Suppressor macrophage (primary cell): ENCODE measurements at regions not wholly inside any gene's neighbourhood (a gene's known extent, or its start where the extent isn't known, plus 50 kb on each side); places are given as distances from the start of the nearest gene placed in this dataset.

ENCODE experiments used
- DNase-seq, 4 experiments: peaks; one replicate each; pipeline ENCODE4 v3.0.0-alpha.2; 2020 to 2022

DNA sequence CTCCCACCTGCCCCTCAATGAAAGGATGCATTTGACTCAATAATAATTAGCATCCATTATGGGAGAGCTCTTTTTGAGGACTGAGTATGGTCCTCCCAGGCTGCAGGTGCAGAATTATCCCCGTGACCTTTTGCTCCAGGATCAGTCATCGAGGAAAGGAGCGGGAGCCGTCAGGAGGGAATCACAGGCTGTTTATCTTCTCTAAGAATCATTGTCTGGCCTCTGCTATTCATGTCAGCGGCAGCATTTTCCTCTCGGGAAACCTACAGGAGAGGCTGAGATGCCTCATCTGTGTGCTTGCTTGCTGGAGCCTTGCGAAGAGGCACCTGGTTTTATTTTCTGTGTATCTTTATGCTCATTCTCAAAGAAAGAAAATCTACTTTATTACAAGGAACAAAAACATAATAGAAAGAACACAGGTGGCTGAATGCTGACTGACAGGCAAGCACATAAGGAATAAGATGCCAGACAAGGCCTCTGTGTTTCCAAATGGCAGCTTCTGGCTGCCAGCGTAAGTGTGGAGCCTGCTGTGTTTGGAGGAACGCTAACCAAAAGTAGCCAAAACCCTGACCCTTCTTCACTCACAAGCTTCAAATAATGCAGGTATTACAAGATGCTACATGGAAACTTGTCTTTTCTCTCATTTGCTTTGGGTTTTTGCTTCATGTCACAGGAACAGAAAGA, 539.1 kb upstream of the MARCKS start:
- no peak for DNase-seq

- no peak for DNase-seq
Measured at GRCh38 chr6:113318575-113318917, 538.6 kb upstream of the MARCKS start.

DNA sequence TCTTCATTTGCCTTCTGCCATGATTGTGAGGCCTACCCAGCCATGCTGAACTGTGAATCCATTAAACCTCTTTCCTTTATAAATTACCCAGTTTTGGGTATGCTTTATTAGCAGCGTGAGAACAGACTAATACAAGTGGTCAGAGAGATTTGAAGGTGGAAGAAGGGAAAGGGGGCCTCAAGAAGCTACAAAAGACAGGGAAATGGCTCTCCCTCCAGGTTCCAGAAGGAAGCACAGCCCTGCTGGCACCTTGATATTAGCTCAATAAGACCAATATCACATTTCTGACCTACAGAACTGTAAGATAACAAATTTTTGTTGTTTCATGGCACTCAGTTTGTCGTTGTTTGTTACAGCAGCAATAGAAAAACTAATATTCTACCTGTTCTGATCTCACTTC, 536.5 kb upstream of the MARCKS start:
- DNase-seq, result no peak

GRCh38 chr6:113326781-113327180, 530.4 kb upstream of the MARCKS start:
- no peak for DNase-seq

GRCh38 chr6:113328886-113329381, 528.2 kb upstream of the MARCKS start:
- DNase-seq, result no peak

DNA sequence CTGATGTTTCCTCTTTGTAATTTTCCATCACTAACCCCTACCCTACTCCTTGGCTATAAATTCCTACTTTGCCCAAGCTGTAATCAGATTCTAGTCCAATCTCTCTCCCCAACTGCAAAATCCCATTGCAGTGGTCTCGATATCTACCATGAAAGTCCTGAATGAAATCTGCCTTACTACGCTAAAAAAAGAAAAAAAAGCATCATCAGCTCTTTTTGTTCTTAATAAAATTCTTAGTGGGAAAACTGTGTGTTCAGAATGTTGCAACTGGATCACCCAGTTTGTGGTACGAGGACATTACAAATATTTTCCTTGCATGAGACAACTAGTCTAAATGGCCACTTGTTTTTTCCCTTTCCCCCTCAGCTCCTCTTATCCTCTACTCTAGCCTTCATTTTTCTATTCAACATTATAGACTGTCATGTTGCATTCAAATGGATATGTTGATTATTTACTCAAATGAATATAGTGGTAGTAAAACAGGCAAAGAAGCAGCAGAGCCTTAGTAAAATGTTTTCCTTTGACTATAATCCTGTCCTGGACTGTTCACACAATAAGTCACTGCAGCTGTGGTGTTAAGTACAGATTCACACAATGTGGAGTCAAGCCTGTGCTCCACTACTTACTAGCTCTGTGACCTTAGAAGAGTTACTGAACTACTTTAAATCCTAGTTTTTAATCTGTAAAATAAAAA, 527.1 kb upstream of the MARCKS start:
- no peak for DNase-seq

GRCh38 chr6:113330636-113330946, 526.6 kb upstream of the MARCKS start:
- no peak for DNase-seq

DNA sequence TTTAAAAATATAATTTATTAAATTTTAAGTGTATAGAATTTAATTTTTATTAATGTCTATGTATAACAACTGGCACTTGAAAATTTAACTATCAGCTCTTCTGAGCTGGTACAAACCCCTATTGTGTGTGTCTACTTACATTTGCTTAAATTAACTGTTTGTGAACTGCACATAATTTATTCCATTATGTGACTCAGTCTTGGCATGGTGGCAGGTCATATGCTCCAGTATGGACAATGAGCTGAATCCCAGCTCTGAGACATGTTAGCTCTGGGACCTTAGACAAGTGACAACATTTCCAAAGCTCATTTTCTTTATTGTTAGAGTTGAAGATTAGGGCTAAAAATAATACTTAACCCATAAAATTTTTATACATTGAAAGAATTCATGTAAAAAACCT, 526.1 kb upstream of the MARCKS start:
- DNase-seq, result no peak

- DNase-seq, result no peak
Measured at GRCh38 chr6:113338644-113339043, 518.5 kb upstream of the MARCKS start.

DNA sequence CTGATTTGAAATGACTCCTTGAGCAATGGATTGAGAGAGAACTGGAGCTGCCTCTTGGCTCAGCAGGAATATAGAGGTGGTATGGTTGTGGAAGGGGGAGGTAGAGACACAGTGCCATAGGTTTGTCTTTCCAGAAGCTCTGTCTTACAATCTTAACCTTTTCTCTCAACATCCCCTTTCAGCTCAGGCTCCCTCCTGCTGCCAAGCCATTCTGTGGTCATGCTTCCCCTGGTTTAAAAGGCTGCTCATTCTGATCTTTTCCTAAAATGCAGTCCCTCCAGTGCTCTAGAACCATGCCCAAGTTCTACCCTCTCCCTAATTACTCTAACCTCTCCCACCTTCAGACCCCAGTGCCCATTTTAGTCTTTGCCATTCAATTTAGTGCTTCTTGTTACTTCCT, 517.9 kb upstream of the MARCKS start:
- no peak for DNase-seq

- DNase-seq, result no peak
Measured at GRCh38 chr6:113340371-113340770, 516.8 kb upstream of the MARCKS start.

DNA sequence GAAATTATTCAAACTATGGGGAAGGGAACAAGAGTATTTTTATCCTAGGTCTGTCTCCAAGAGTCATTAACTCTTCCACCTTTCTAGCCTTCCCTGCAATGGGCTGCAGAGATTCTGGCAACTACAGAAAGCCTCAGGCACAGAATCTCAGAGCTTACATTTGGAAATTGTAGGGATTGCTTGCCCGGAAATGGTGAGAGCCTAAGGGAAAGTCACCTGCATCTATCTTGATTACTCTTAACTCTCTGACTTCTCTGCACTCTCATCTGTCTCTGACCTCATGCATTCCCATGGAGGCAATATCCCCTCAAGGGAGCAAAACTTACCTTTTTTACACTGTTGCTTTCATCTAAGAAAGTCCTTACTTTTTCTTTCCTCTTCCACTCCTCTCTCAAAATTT, 513.2 kb upstream of the MARCKS start:
- DNase-seq, result no peak

GRCh38 chr6:113344969-113345368, 512.2 kb upstream of the MARCKS start:
- DNase-seq, result no peak

- no peak for DNase-seq
Measured at GRCh38 chr6:113347436-113347835, 509.7 kb upstream of the MARCKS start.

GRCh38 chr6:113350461-113350860, 506.7 kb upstream of the MARCKS start:
- DNase-seq, result no peak

DNA sequence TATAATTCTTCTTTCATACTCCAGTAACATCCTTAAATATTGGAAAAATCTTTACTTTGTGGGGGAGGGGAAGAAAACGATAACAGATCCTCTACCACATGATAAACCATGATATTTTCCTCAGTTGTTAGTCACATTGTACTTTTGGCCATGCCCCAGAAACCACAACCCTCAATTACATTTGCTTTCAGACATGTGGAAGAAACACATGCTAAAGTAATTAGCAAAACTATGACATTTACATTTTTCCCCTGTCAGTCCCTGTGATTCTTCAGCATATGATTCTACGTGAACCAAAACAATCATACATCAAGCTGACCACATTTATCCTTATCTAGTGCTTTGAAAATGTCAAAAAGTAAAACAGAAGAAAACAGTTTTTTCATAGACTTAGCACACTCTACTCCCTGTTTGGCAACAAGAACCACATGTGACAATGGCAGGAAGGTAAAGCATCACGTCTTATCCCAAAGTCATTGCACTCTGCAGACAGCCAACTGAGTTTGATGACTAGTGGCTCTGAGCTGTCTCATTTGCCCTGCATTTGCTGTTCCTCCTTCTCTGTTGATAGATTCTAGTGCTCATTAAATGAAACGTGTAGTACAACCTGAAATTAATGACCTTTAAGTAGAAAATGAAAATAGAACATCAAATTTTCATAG, 505.8 kb upstream of the MARCKS start:
- no peak for DNase-seq

GRCh38 chr6:113352029-113352801, 504.9 kb upstream of the MARCKS start:
- no peak for DNase-seq

- no peak for DNase-seq
Measured at GRCh38 chr6:113352831-113353230, 504.3 kb upstream of the MARCKS start.

DNA sequence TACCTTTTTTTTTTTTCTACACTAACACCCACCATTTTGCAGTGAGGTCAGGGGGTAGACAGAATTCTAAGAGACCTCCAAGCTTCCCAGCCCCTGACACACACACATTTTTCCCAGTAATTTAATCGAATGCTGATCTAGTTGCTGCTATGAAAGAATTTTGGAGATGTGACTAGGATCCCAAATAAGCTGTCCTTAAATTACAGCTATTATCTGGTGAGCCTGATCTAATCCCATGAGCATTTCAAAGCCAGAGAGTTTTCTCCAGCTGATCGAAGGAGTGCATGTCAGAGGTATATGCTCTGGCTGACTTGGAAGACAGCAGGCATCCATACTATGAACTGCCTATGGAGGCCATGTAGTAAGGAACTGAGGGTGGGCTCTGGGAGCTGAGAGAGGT, 503.8 kb upstream of the MARCKS start:
- DNase-seq, result no peak

- no peak for DNase-seq
Measured at GRCh38 chr6:113354204-113354895, 502.8 kb upstream of the MARCKS start.

- DNase-seq, result no peak
Measured at GRCh38 chr6:113356139-113356538, 501.0 kb upstream of the MARCKS start.

DNA sequence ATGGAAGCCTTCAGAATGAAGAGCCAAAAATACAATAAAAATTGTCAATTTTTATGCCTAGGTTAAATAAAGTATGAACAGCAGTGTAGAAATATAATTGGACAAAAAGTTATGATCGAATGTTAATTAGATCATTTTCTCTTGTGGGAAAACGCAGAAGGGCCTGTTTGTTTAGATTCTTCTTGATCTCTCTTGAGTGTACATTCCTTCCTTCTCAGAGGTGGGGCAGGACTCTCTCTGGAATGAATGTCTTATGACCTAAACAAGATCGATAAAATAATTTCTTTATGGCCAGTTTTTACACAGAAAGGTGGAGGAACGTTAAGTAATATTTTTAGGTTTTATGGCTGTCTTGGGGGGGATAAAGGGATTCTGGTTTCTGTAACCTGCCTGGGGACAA, 500.1 kb upstream of the MARCKS start:
- DNase-seq, result no peak

DNA sequence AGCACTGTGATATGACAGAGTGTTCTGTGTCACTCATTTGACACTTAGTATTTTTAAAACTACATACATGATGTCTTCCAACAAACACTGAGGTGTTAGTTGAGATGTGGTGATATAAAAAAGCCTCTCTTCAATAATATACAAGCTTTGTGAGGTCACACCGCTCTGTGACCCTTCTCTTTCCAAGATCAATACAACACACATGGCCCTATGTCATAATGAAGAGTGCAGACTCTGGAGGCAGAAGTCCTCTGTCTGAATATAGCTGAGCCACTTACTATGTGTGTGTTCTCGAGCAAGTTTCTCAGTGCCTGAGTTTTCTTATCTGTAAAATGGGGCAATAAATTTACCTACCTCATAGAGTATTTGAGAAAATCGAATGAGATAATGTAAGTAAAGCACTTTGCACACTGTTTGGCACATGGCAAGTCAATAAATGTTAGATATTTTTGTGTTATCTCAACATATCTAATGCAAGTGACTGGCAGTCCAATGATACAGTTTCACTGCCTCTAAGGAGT, 499.0 kb upstream of the MARCKS start:
- no peak for DNase-seq
